HCT116 (cell line): ENCODE measurements at regions not wholly inside any gene's neighbourhood (a gene's known extent, or its start where the extent isn't known, plus 50 kb on each side); places are given as distances from the start of the nearest gene placed in this dataset.

Experiments
- ATAC-seq: fragments of 200-7000 bp; cut with Tn5 transposase; 2 replicates; pipeline ENCODE4 v1.9.1; 2020; ENCODE audit warnings: mild to moderate bottlenecking, moderate library complexity
- BruUV-seq: library from RNA; stranded (reverse); fragments of 400-500 nt; replicated peaks from 2 replicates; lab custom pipeline; 2021; lab: Mats Ljungman, UMichigan
- CTCF ChIA-PET: fragments of 300-600 bp; sonication (Branson Sonifier 250); formaldehyde crosslinking; loops from one replicate; lab custom pipeline; 2021; ENCODE audit warnings: antibody characterized with exemption; lab: Charles Lee
- POLR2A ChIA-PET: fragments of 300-600, 350-600 bp; sonication (Branson Sonifier 250); formaldehyde crosslinking; loops from one replicate; lab custom pipeline; 2021; ENCODE audit warnings: antibody characterized with exemption; lab: Charles Lee
- RAD21 ChIA-PET, 2 experiments: fragments of 300-600 bp; sonication (Branson Sonifier 250); formaldehyde crosslinking; loops; one replicate each; lab custom pipeline; 2023; ENCODE audit warnings: low total read pairs in 2 of 2; ENCODE audit not compliant: uncharacterized antibody in 2 of 2, unreplicated experiment in 2 of 2, low non-redundant PET in 1 of 2; lab: Charles Lee
- DNase-seq: peaks from one replicate; pipeline ENCODE4 v3.0.0-alpha.2; 2010; ENCODE audit warnings: low read depth, low spot score
- H2AFZ ChIP-seq: fragments of 200-600 bp; shearing (Covaris generic), sonication (generic); 2 replicates; pipeline ENCODE4 v1.6.1; 2017; ENCODE audit warnings: low read depth, mixed run types, mixed read lengths, antibody characterized with exemption, low read length; ENCODE audit not compliant: poor library complexity, severe bottlenecking
- H3K27ac ChIP-seq: 2 replicates; pipeline ENCODE4 v1.5.1; 2012; ENCODE audit warnings: low read depth, low read length
- H3K27me3 ChIP-seq: fragments of 200-600 bp; sonication (generic); 2 replicates; pipeline ENCODE4 v1.6.1; 2016; ENCODE audit warnings: mixed run types, low read length, mixed read lengths; ENCODE audit not compliant: insufficient read depth
- H3K36me3 ChIP-seq, 2 experiments: fragments of 200-500 bp in 1 of 2; fragments of 200-600 bp in 1 of 2; sonication (Bioruptor generic) in 1 of 2; sonication (generic) in 1 of 2; 2 replicates each; pipeline versions ENCODE4 v1.5.1 to v1.6.1; 2014 to 2016; ENCODE audit warnings: low read length in 2 of 2, inconsistent platforms in 1 of 2, mixed read lengths in 1 of 2, mixed run types in 1 of 2; ENCODE audit not compliant: insufficient read depth in 2 of 2, control insufficient read depth in 1 of 2
- H3K4me1 ChIP-seq, 2 experiments: fragments of 200-600 bp in 1 of 2; sonication (generic) in 1 of 2; 2 replicates each; pipeline versions ENCODE4 v1.5.1 to v1.6.1; 2012 to 2017; ENCODE audit warnings: low read length in 2 of 2, inconsistent platforms in 1 of 2, mild to moderate bottlenecking in 1 of 2, mixed read lengths in 1 of 2, mixed run types in 1 of 2, moderate library complexity in 1 of 2; ENCODE audit not compliant: insufficient read depth in 2 of 2, control insufficient read depth in 1 of 2
- H3K4me2 ChIP-seq: fragments of 200-600 bp; sonication (generic); 2 replicates; pipeline ENCODE4 v1.6.1; 2017; ENCODE audit warnings: mixed run types, low read length, mixed read lengths
- H3K4me3 ChIP-seq, 2 experiments: fragments of 200-600 bp in 1 of 2; sonication (generic) in 1 of 2; replicated peaks in 1 of 2; 2 replicates each; pipeline ENCODE4 v1.5.1; 2011 to 2016; ENCODE audit warnings: low read length in 2 of 2, control low read depth in 1 of 2, low read depth in 1 of 2, mild to moderate bottlenecking in 1 of 2, mixed read lengths in 1 of 2, mixed run types in 1 of 2
- H3K79me2 ChIP-seq: fragments of 200-600 bp; sonication (generic); 2 replicates; pipeline ENCODE4 v1.6.1; 2017; ENCODE audit warnings: mild to moderate bottlenecking, mixed run types, low read length, moderate library complexity, mixed read lengths; ENCODE audit not compliant: insufficient read depth
- H3K9ac ChIP-seq: fragments of 200-600 bp; sonication (generic); 2 replicates; pipeline ENCODE4 v1.6.1; 2016; ENCODE audit warnings: low read length, mixed read lengths
- H3K9me2 ChIP-seq: fragments of 200-600 bp; sonication (generic), shearing (Covaris generic); 2 replicates; pipeline ENCODE4 v1.6.1; 2017; ENCODE audit warnings: mixed run types, mild to moderate bottlenecking, moderate library complexity; ENCODE audit not compliant: insufficient read depth
- H3K9me3 ChIP-seq, 2 experiments: fragments of 200-500 bp in 1 of 2; fragments of 200-600 bp in 1 of 2; sonication (Bioruptor generic) in 1 of 2; sonication (generic) in 1 of 2; 2 replicates each; pipeline ENCODE4 v1.6.1; 2014 to 2017; ENCODE audit warnings: low read length in 2 of 2, mixed read lengths in 2 of 2, inconsistent platforms in 1 of 2, low read depth in 1 of 2, mild to moderate bottlenecking in 1 of 2, mixed run types in 1 of 2, moderate library complexity in 1 of 2; ENCODE audit not compliant: control insufficient read depth in 1 of 2, insufficient read depth in 1 of 2
- H4K20me1 ChIP-seq: fragments of 200-600 bp; sonication (generic), shearing (Covaris generic); 2 replicates; pipeline ENCODE4 v1.6.1; 2017; ENCODE audit warnings: mixed run types, mild to moderate bottlenecking, moderate library complexity; ENCODE audit not compliant: insufficient read depth
- CBX3 ChIP-seq: IDR thresholded peaks from 2 replicates; pipeline ENCODE4 v1.6.1; 2012; ENCODE audit warnings: low read depth
- POLR2AphosphoS5 ChIP-seq: IDR thresholded peaks from 2 replicates; pipeline ENCODE4 v1.6.1; 2011; ENCODE audit warnings: mild to moderate bottlenecking, low read depth, low read length, moderate library complexity
- SP1 ChIP-seq: IDR thresholded peaks from 2 replicates; pipeline ENCODE4 v1.6.1; 2012; ENCODE audit warnings: low read depth
- TCF7L2 ChIP-seq: IDR thresholded peaks from 2 replicates; pipeline ENCODE4 v1.7.0; 2011; ENCODE audit warnings: borderline replicate concordance, inconsistent platforms; ENCODE audit not compliant: insufficient read depth, insufficient read length; ENCODE audit errors: extremely low read depth
- intact Hi-C: fragments of 100-400 bp; cut with micrococcal nuclease; formaldehyde crosslinking; loops from 2 replicates; pipeline ENCODE4 v1.10.0; 2022
- TF ChIP-seq, protein P1 (sequence below): IDR thresholded peaks from 2 replicates; pipeline ENCODE4 v1.6.1; 2012
- TF ChIP-seq, protein P2 (sequence below): IDR thresholded peaks from 2 replicates; pipeline ENCODE4 v1.6.1; 2011; ENCODE audit warnings: mild to moderate bottlenecking, low read length, moderate library complexity; ENCODE audit not compliant: insufficient replicate concordance; ENCODE audit errors: extremely low read depth

DNA sequence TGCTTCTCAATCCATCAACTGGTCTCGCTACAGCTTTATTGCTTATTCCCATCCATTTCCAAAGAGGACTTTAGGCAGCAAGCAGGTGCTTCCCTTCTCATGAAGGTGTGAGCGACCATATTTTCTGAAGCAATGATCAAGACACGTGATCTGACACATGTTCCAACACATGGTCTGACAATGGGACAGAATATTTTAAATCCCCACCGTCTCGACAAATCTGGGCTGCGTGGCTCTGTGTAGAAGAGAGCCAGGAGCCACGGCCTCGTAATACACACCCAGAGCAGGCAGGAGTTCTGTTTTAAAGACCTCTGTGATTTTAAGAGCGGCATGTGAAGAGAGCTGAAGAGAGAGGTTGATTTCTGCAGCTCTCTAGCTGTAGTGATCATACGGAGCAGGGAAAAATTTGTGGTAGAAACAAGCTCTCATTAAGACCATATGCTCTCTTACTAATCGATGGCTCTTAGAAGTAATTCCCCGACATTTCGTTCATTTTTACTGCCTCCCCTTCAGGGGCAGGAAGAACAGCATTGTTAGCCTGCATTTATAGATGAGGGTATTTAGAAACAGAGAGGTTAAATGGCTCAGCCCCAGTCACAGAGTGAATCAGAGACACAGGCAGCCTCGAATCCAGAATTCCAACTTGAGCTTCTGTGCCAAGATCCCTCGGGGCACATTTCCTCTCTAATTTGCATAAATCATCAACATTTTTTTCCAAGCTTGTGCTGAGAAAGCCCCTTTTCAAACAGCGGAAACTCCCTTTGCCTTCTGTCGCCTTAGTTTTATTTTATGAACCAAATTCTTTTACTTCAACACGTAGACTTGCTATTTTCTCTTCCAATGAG, 91.0 kb upstream of the BCOR start:
- no peak overlapping the region for H3K9ac ChIP-seq
- no peaks in the 10 kb centered on the region for H4K20me1 ChIP-seq
- no peaks in the 10 kb centered on the region for H3K36me3 ChIP-seq
- H3K27ac ChIP-seq = no peak overlapping the region
- RAD21 ChIA-PET = no interaction called here
- DNase-seq (no peak), ATAC-seq (no peak)
- H3K4me2 ChIP-seq = no peak overlapping the region
- POLR2A ChIA-PET = interaction anchor here (0.9 kb wide), 1 partner anchor 12 kb away, joined by 4 read pairs; no protein-coding TSS in a partner anchor
- no peak overlapping the region for H3K4me3 ChIP-seq
- intact Hi-C loops = no loop called here
- H3K79me2 ChIP-seq = no peaks in the 10 kb centered on the region
- H3K27me3 ChIP-seq = no peaks in the 10 kb centered on the region
- no peaks in the 10 kb centered on the region for H3K9me3 ChIP-seq
- no peaks in the 10 kb centered on the region for H3K4me1 ChIP-seq
- CTCF ChIA-PET = no interaction called here
- TF ChIP-seq TCF7L2 = no peak
- BruUV-seq = no TSS peak
- no peak overlapping the region for H2AFZ ChIP-seq
- no peaks in the 10 kb centered on the region for H3K9me2 ChIP-seq

DNA sequence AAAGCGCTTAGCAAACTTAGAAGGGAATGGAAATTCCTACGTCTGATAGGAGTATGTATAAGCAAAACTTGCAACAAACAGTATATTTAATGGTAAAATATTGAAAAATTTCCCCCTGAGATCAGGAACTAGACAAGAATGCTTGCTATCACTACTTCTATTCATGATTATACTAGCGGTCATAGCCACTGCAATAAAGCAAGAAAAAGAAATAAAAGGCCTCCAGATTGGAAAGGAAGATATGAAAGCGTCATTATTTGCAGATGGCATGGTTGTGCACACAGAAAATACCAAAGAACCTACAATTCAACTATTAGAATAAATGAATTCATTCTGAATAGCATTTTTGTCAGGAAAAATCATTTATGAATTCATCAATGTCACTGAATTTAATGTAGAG, 87.2 kb upstream of the BCOR start:
- Histone ChIP-seq H3K9me3 (no peaks in the 10 kb centered on the region), H3K9ac (no peak overlapping the region), H3K27me3 (no peaks in the 10 kb centered on the region), H3K4me3 (no peak overlapping the region), H3K9me2 (no peaks in the 10 kb centered on the region), H3K4me2 (no peak overlapping the region), H4K20me1 (no peaks in the 10 kb centered on the region), H3K79me2 (no peaks in the 10 kb centered on the region)
- intact Hi-C loops = no loop called here
- ChIA-PET RAD21 (no interaction called here), CTCF (no interaction called here), POLR2A (no interaction called here)
- no peak for ATAC-seq
- DNase-seq = no peak
- no TSS peak for BruUV-seq
- TF ChIP-seq SP1 (no peak), CBX3 (no peak), POLR2AphosphoS5 (no peak)
- TF ChIP-seq, protein P1, sequence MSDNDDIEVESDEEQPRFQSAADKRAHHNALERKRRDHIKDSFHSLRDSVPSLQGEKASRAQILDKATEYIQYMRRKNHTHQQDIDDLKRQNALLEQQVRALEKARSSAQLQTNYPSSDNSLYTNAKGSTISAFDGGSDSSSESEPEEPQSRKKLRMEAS = no peak
- TF ChIP-seq, protein P2, sequence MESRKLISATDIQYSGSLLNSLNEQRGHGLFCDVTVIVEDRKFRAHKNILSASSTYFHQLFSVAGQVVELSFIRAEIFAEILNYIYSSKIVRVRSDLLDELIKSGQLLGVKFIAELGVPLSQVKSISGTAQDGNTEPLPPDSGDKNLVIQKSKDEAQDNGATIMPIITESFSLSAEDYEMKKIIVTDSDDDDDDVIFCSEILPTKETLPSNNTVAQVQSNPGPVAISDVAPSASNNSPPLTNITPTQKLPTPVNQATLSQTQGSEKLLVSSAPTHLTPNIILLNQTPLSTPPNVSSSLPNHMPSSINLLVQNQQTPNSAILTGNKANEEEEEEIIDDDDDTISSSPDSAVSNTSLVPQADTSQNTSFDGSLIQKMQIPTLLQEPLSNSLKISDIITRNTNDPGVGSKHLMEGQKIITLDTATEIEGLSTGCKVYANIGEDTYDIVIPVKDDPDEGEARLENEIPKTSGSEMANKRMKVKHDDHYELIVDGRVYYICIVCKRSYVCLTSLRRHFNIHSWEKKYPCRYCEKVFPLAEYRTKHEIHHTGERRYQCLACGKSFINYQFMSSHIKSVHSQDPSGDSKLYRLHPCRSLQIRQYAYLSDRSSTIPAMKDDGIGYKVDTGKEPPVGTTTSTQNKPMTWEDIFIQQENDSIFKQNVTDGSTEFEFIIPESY = no peak
- TF ChIP-seq, all 23 proteins: peak for 0
- Histone ChIP-seq H3K27ac (no peak overlapping the region), H2AFZ (no peak overlapping the region), H3K36me3 (no peaks in the 10 kb centered on the region), H3K4me1 (no peaks in the 10 kb centered on the region)
